AG09309 (cell line): ENCODE measurements at regions not wholly inside any gene's neighbourhood (a gene's known extent, or its start where the extent isn't known, plus 50 kb on each side); places are given as distances from the start of the nearest gene placed in this dataset.

Experiments
- DNase-seq: peaks from one replicate; pipeline ENCODE4 v3.0.0-alpha.2; 2010; ENCODE audit warnings: low read depth
- H3K4me3 ChIP-seq: 2 replicates; pipeline ENCODE4 v1.5.1; 2011; ENCODE audit warnings: mild to moderate bottlenecking, low read depth, low read length, moderate library complexity; ENCODE audit not compliant: control insufficient read depth
- TF ChIP-seq, protein P1 (sequence below): IDR thresholded peaks from 2 replicates; pipeline ENCODE4 v1.5.1; 2011; ENCODE audit warnings: mild to moderate bottlenecking, low read depth, low read length, inconsistent platforms; ENCODE audit not compliant: insufficient read depth, control insufficient read depth; ENCODE audit errors: missing control alignments

DNA sequence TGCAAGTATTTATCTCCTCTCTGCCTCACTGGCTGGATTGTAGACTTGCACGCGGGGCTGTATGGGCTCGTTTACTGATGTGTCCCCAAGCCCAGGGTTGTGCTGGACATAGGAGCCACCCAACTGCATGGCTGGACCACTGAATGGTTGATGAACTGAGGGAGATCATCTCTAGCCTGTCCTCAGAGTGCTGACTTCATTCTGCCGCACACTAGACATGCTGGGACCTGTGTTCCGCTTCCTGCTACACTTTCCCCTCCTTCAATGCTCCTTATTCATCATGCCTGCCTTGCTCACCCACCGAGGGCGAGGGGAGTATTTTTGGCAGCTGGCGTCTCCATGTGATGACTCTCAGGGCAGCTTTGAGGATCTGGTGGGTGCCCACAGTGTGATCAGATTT lies 440.2 kb downstream of the GLRX3 start:
- TF ChIP-seq, protein P1, sequence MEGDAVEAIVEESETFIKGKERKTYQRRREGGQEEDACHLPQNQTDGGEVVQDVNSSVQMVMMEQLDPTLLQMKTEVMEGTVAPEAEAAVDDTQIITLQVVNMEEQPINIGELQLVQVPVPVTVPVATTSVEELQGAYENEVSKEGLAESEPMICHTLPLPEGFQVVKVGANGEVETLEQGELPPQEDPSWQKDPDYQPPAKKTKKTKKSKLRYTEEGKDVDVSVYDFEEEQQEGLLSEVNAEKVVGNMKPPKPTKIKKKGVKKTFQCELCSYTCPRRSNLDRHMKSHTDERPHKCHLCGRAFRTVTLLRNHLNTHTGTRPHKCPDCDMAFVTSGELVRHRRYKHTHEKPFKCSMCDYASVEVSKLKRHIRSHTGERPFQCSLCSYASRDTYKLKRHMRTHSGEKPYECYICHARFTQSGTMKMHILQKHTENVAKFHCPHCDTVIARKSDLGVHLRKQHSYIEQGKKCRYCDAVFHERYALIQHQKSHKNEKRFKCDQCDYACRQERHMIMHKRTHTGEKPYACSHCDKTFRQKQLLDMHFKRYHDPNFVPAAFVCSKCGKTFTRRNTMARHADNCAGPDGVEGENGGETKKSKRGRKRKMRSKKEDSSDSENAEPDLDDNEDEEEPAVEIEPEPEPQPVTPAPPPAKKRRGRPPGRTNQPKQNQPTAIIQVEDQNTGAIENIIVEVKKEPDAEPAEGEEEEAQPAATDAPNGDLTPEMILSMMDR, result no peak
- no peak for DNase-seq
- no peak overlapping the region for H3K4me3 ChIP-seq

DNA sequence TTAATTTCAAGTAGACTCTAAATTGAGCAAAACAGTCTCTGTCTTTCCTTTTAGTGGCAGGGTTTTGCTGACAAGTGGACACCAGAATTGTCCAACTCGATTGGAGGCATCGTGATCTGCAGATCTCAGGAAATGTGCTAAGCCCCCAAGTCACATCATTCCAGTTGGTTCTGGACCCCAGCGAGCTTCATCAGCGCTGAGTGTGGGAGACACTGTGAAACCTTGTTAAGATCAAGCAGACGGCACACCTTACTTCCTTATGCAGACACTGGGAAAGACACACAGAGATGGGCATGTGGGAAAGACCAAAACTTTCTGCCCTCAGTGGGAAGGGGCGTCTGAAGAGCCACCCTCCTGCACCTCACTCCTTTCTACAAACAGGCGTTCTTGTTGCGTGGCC lies 440.8 kb downstream of the GLRX3 start:
- DNase-seq, result no peak
- TF ChIP-seq, protein P1, result no peak
- H3K4me3 ChIP-seq, result no peak overlapping the region

- DNase-seq, result no peak
- TF ChIP-seq, protein P1, result no peak
- no peak overlapping the region for H3K4me3 ChIP-seq
These were observed 442.5 kb downstream of the GLRX3 start for GRCh38 chr10:130578532-130579289.

DNA sequence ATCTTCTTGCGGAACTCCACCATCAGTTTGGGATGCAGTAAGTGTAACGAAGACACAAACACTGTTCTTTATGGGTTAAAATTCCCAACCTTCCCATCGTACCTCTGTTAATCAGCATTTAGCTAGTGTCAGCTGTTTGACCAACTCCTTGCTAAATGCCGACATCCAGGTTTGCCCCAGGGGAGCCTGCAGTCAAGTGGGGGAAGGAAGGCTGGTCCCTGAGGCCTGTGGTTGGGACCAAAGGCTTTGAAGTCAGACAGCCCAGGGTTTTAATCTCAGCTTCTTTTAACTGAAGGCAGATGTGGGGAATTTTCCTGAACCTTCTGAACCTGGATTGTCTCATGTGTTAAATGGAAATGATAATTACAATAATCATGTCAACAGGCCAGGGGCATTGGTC lies 443.7 kb downstream of the GLRX3 start:
- no peak overlapping the region for H3K4me3 ChIP-seq
- no peak for DNase-seq
- TF ChIP-seq, protein P1, result no peak

DNA sequence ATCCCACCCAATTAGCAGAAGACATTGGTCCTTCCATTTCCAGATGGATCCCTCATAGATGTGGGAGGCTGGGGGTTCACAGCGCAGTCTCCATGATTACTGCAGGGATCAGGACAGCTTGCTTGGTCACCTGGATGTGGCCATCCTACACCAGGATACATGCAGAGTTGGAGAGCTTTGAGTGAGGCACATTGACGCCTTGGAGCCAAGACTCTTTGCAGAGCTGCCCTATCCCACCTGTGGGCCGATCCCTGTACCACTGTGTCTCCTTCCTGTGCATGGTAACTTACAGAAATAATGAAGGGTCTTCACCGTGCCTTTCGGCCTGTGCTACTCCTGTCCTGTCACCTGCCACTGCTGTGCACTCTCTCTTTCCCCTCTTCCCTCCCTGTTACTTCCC lies 444.8 kb downstream of the GLRX3 start:
- TF ChIP-seq, protein P1, result no peak
- no peak for DNase-seq
- H3K4me3 ChIP-seq, result no peak overlapping the region

DNA sequence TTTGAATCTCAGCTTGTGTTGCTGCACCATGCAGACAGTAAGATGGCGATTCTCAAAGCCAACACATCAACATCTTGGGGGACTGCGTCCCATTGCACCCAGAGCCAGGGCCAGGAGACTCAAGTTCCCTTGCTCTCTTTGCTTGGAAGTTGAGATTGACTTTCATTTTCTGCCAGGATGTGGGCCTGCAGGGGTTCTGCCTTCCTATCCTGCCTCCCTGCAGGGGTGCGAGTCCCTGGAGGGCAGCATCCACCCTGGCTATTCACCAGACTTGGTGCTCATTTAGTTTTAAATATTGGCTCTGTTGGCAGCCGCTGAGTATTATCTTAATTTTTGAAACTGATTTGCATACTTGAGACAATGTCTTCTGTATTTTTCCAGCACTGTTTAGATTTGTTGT lies 451.5 kb downstream of the GLRX3 start:
- H3K4me3 ChIP-seq, result no peak overlapping the region
- no peak for DNase-seq
- TF ChIP-seq, protein P1, result no peak

DNA sequence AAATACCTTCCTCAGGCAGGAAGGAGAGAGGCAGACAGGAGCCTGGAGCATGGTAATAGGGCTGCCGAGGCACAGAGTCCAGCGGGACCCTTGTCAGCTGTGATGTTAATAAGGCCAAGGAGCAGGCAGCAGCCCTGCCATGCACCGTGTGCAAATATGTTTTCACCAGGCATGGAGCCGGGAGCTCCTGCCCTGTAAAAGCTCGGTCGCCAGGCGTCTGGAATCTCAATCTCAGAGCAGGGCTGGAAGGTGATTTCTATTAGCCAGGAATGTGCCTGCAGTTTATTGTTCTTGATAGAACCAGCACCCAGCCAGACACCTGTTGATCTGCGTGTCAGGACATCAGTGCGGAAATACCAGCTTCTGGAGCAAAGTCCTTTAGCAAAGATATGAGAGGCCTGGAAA lies 469.8 kb downstream of the GLRX3 start:
- DNase-seq, result no peak
- H3K4me3 ChIP-seq, result no peak overlapping the region
- TF ChIP-seq, protein P1, result no peak
